ENCODE measurements at regions not wholly inside any gene's neighbourhood (a gene's known extent, or its start where the extent isn't known, plus 50 kb on each side); places are given as distances from the start of the nearest gene placed in this dataset.

DNA sequence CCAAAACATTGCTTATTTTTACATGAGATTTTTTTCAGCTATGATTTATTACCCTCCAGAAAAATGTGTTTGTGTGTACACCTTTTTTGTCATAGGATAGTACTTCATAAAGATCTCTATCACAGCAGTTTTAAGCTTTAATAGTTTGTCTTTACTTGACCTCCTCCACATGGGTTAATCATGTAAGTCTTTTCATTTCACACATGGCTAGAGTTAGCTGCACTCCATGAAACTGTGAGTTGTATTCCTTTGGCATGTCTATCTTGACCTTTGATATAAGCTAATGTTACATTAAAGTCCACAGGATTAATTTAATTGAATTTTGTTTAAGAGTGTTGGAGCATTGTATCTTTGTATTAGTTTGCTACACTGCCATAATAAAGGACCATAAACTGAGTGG, 217.1 kb downstream of the OTOL1 start:
- no peak for TF ChIP-seq POLR2A (IDR thresholded peaks at IDR 0.05; ENCODE audit: insufficient read depth in 1 of 2, low read depth in 2 of 2, low read length in 2 of 2)
- no peak for TF ChIP-seq ZNF235 (CRISPR knock-in tag; IDR thresholded peaks at IDR 0.05; ENCODE audit: borderline replicate concordance)
- TF ChIP-seq ZSCAN9 (CRISPR knock-in tag; IDR thresholded peaks at IDR 0.05; ENCODE audit: borderline replicate concordance): no peak
- no peak for TF ChIP-seq POLR2AphosphoS5 (IDR thresholded peaks at IDR 0.05; ENCODE audit: low read depth, low read length)
- TF ChIP-seq NR3C1 (CRISPR knock-in tag; IDR thresholded peaks at IDR 0.05): no peak
- TF ChIP-seq THAP11 (CRISPR knock-in tag; IDR thresholded peaks at IDR 0.05): no peak
- no peak for TF ChIP-seq NPAS2 (CRISPR knock-in tag; IDR thresholded peaks at IDR 0.05; ENCODE audit: borderline replicate concordance)
- TF ChIP-seq ZNF577 (CRISPR knock-in tag; IDR thresholded peaks at IDR 0.05; ENCODE audit: borderline replicate concordance, low read depth): no peak
- no peak for TF ChIP-seq RAD51 (IDR thresholded peaks at IDR 0.05; ENCODE audit: borderline replicate concordance)
- TF ChIP-seq, protein P1, sequence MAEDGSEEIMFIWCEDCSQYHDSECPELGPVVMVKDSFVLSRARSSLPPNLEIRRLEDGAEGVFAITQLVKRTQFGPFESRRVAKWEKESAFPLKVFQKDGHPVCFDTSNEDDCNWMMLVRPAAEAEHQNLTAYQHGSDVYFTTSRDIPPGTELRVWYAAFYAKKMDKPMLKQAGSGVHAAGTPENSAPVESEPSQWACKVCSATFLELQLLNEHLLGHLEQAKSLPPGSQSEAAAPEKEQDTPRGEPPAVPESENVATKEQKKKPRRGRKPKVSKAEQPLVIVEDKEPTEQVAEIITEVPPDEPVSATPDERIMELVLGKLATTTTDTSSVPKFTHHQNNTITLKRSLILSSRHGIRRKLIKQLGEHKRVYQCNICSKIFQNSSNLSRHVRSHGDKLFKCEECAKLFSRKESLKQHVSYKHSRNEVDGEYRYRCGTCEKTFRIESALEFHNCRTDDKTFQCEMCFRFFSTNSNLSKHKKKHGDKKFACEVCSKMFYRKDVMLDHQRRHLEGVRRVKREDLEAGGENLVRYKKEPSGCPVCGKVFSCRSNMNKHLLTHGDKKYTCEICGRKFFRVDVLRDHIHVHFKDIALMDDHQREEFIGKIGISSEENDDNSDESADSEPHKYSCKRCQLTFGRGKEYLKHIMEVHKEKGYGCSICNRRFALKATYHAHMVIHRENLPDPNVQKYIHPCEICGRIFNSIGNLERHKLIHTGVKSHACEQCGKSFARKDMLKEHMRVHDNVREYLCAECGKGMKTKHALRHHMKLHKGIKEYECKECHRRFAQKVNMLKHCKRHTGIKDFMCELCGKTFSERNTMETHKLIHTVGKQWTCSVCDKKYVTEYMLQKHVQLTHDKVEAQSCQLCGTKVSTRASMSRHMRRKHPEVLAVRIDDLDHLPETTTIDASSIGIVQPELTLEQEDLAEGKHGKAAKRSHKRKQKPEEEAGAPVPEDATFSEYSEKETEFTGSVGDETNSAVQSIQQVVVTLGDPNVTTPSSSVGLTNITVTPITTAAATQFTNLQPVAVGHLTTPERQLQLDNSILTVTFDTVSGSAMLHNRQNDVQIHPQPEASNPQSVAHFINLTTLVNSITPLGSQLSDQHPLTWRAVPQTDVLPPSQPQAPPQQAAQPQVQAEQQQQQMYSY (CRISPR knock-in tag; IDR thresholded peaks at IDR 0.05): no peak
- TF ChIP-seq HMG20A (CRISPR knock-in tag; IDR thresholded peaks at IDR 0.05; ENCODE audit: borderline replicate concordance): no peak
- TF ChIP-seq HCFC1 (IDR thresholded peaks at IDR 0.05; ENCODE audit: low read depth, low read length): no peak
- TF ChIP-seq, protein P2, sequence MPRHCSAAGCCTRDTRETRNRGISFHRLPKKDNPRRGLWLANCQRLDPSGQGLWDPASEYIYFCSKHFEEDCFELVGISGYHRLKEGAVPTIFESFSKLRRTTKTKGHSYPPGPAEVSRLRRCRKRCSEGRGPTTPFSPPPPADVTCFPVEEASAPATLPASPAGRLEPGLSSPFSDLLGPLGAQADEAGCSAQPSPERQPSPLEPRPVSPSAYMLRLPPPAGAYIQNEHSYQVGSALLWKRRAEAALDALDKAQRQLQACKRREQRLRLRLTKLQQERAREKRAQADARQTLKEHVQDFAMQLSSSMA (CRISPR knock-in tag; IDR thresholded peaks at IDR 0.05): no peak
- TF ChIP-seq, protein P3, sequence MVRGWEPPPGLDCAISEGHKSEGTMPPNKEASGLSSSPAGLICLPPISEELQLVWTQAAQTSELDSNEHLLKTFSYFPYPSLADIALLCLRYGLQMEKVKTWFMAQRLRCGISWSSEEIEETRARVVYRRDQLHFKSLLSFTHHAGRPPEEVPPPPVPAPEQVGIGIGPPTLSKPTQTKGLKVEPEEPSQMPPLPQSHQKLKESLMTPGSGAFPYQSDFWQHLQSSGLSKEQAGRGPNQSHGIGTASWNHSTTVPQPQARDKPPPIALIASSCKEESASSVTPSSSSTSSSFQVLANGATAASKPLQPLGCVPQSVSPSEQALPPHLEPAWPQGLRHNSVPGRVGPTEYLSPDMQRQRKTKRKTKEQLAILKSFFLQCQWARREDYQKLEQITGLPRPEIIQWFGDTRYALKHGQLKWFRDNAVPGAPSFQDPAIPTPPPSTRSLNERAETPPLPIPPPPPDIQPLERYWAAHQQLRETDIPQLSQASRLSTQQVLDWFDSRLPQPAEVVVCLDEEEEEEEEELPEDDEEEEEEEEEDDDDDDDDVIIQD (CRISPR knock-in tag; IDR thresholded peaks at IDR 0.05; ENCODE audit: low read depth): no peak

Measured in HepG2 (cell line).